OCI-M1 (cell line): ENCODE measurements at regions not wholly inside any gene's neighbourhood (a gene's known extent, or its start where the extent isn't known, plus 50 kb on each side); places are given as distances from the start of the nearest gene placed in this dataset.

Experiments
- DNase-seq: peaks from one replicate; lab custom pipeline; 2025; lab: John Stamatoyannopoulos, UW

- no peak for DNase-seq
These were observed 165.4 kb upstream of the PPP2R3A start for GRCh38 chr3:135800071-135800549.

GRCh38 chr3:135801018-135801417, 164.5 kb upstream of the PPP2R3A start:
- DNase-seq = no peak

- DNase-seq = no peak
These were observed 163.4 kb upstream of the PPP2R3A start for GRCh38 chr3:135802171-135802570.

GRCh38 chr3:135803028-135803692, 162.4 kb upstream of the PPP2R3A start:
- DNase-seq = no peak

GRCh38 chr3:135805752-135806151, 159.8 kb upstream of the PPP2R3A start:
- DNase-seq = no peak

- DNase-seq = no peak
These were observed 159.2 kb upstream of the PPP2R3A start for GRCh38 chr3:135806317-135806716.

- DNase-seq = no peak
These were observed 157.6 kb upstream of the PPP2R3A start for GRCh38 chr3:135807879-135808278.

GRCh38 chr3:135809021-135809634, 156.4 kb upstream of the PPP2R3A start:
- DNase-seq = no peak

GRCh38 chr3:135811651-135812050, 153.9 kb upstream of the PPP2R3A start:
- no peak for DNase-seq

- no peak for DNase-seq
These were observed 153.5 kb upstream of the PPP2R3A start for GRCh38 chr3:135812057-135812456.

- no peak for DNase-seq
These were observed 131.1 kb upstream of the PPP2R3A start for GRCh38 chr3:135834465-135834864.

GRCh38 chr3:135837977-135838631, 127.4 kb upstream of the PPP2R3A start:
- DNase-seq = no peak

GRCh38 chr3:135840436-135840835, 125.1 kb upstream of the PPP2R3A start:
- no peak for DNase-seq

GRCh38 chr3:135844386-135844785, 121.1 kb upstream of the PPP2R3A start:
- no peak for DNase-seq

GRCh38 chr3:135848051-135848450, 117.5 kb upstream of the PPP2R3A start:
- no peak for DNase-seq

GRCh38 chr3:135849827-135850226, 115.7 kb upstream of the PPP2R3A start:
- no peak for DNase-seq

- DNase-seq = no peak
These were observed 114.1 kb upstream of the PPP2R3A start for GRCh38 chr3:135851201-135852081.

GRCh38 chr3:135853981-135854380, 111.5 kb upstream of the PPP2R3A start:
- no peak for DNase-seq

- DNase-seq = no peak
These were observed 104.8 kb upstream of the PPP2R3A start for GRCh38 chr3:135860761-135861160.

GRCh38 chr3:135862361-135862760, 103.2 kb upstream of the PPP2R3A start:
- DNase-seq = no peak

- DNase-seq = no peak
These were observed 101.5 kb upstream of the PPP2R3A start for GRCh38 chr3:135864060-135864459.

GRCh38 chr3:135865085-135865484, 100.4 kb upstream of the PPP2R3A start:
- DNase-seq = no peak
